GM18519 (cell line): ENCODE measurements at regions not wholly inside any gene's neighbourhood (a gene's known extent, or its start where the extent isn't known, plus 50 kb on each side); places are given as distances from the start of the nearest gene placed in this dataset.

Source experiments
- ATAC-seq: cut with Tn5 transposase; IDR thresholded peaks from one replicate; pipeline ENCODE4 v1.9.1; 2021; ENCODE audit warnings: mild to moderate bottlenecking, moderate library complexity; ENCODE audit not compliant: unreplicated experiment, low FRiP score

- no peak for ATAC-seq
These were observed 62.2 kb downstream of the NCOR2 start for GRCh38 chr12:124505001-124505818.

- ATAC-seq: no peak
These were observed 63.0 kb downstream of the NCOR2 start for GRCh38 chr12:124504273-124505000.

- ATAC-seq: no peak
These were observed 64.1 kb downstream of the NCOR2 start for GRCh38 chr12:124503305-124503704.

- ATAC-seq: no peak
These were observed 65.0 kb downstream of the NCOR2 start for GRCh38 chr12:124502379-124502778.

GRCh38 chr12:124501827-124502226 is 65.6 kb downstream of the NCOR2 start:
- no peak for ATAC-seq

- ATAC-seq: no peak
These were observed 66.3 kb downstream of the NCOR2 start for GRCh38 chr12:124501112-124501561.

- ATAC-seq: no peak
These were observed 67.5 kb downstream of the NCOR2 start for GRCh38 chr12:124499898-124500244.

- no peak for ATAC-seq
These were observed 68.1 kb downstream of the NCOR2 start for GRCh38 chr12:124499190-124499753.

- ATAC-seq: no peak
These were observed 68.9 kb downstream of the NCOR2 start for GRCh38 chr12:124498275-124499189.

- ATAC-seq: no peak
These were observed 69.8 kb downstream of the NCOR2 start for GRCh38 chr12:124497658-124498057.

GRCh38 chr12:124497039-124497438 is 70.4 kb downstream of the NCOR2 start:
- ATAC-seq: no peak

- ATAC-seq: no peak
These were observed 70.8 kb downstream of the NCOR2 start for GRCh38 chr12:124496584-124496983.

GRCh38 chr12:124495194-124495983 is 72.0 kb downstream of the NCOR2 start:
- ATAC-seq: no peak

GRCh38 chr12:124494751-124495129 is 72.7 kb downstream of the NCOR2 start:
- ATAC-seq: no peak

- ATAC-seq: peak; percentile 93
These were observed 73.3 kb downstream of the NCOR2 start for GRCh38 chr12:124493809-124494750.

GRCh38 chr12:124492879-124493808 is 74.3 kb downstream of the NCOR2 start:
- ATAC-seq: no peak

- no peak for ATAC-seq
These were observed 75.5 kb downstream of the NCOR2 start for GRCh38 chr12:124491856-124492420.
